K562 (cell line): ENCODE measurements at regions not wholly inside any gene's neighbourhood (a gene's known extent, or its start where the extent isn't known, plus 50 kb on each side); places are given as distances from the start of the nearest gene placed in this dataset.

ENCODE experiments used
- BRCA1 ChIP-seq, 2 experiments: fragments of 450-650 bp in 1 of 2; sonication (generic) in 1 of 2; formaldehyde crosslinking in 1 of 2; IDR thresholded peaks; 2 replicates each; pipeline versions ENCODE4 v1.5.0 to v1.6.1; 2017 to 2020; ENCODE audit warnings: mild to moderate bottlenecking in 1 of 2, missing genetic modification reagents in 1 of 2
- CBFA2T3 ChIP-seq: fragments of 450-650 bp; IDR thresholded peaks from 2 replicates; pipeline ENCODE4 v1.6.1; 2017
- CBX3 ChIP-seq, 2 experiments: IDR thresholded peaks; 1 replicate in 1 of 2; 2 replicates in 1 of 2; pipeline ENCODE4 v1.6.1; 2012; ENCODE audit warnings: inconsistent platforms in 2 of 2, low read length in 2 of 2, borderline replicate concordance in 1 of 2, control low read depth in 1 of 2
- MAFF ChIP-seq: IDR thresholded peaks from 2 replicates; pipeline ENCODE4 v1.6.1; 2012; ENCODE audit warnings: low read length, improper control_type of control experiment
- MBD2 ChIP-seq: sonication (generic); IDR thresholded peaks from 2 replicates; pipeline ENCODE4 v1.6.1; 2016; ENCODE audit warnings: low read depth, borderline replicate concordance
- MCM7 ChIP-seq, 2 experiments: fragments of 450-650 bp; IDR thresholded peaks; 2 replicates each; pipeline ENCODE4 v1.6.1; 2016 to 2018
- ZNF239 ChIP-seq: fragments of 250-450 bp; sonication (Bioruptor Pico); IDR thresholded peaks from 2 replicates; pipeline ENCODE4 v1.4.0; 2020; ENCODE audit warnings: mild to moderate bottlenecking
- ZNF354B ChIP-seq: fragments of 250-450 bp; sonication (Bioruptor Pico); IDR thresholded peaks from 2 replicates; pipeline ENCODE4 v1.4.0; 2020
- ZNF764 ChIP-seq: fragments of 250-450 bp; sonication (Bioruptor Pico); IDR thresholded peaks from 2 replicates; pipeline ENCODE4 v1.4.0; 2020; ENCODE audit warnings: low read depth, mild to moderate bottlenecking, moderate library complexity
- TF ChIP-seq, protein P1 (sequence below): IDR thresholded peaks from 3 replicates; pipeline ENCODE4 v1.6.1; 2011; ENCODE audit warnings: borderline replicate concordance, mild to moderate bottlenecking, moderate library complexity; ENCODE audit not compliant: insufficient read length; ENCODE audit errors: extremely low read depth
- TF ChIP-seq, protein P2 (sequence below): fragments of 250-450 bp; sonication (Bioruptor Pico); IDR thresholded peaks from 2 replicates; pipeline ENCODE4 v1.5.0; 2021

DNA sequence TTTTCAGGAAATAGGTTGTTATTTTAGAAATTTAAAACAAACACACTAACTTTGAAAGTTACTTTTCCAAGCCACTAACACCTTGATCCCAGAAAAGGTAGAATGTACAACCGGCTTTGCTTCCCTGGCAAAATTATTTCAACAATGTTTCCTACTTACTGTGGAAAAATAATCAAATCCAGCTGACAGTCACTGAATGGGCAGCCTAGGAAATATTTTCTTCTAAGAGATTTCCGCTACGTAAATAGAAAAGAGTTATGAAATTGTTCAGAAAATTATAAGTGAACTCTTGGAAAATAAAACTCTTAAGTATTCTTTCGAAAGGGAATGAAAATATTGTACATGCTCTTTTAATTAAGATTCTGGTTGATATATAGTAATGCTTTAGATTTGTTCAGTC lies 195.7 kb downstream of the GASK1B start (continued):
- TF ChIP-seq, protein P1, sequence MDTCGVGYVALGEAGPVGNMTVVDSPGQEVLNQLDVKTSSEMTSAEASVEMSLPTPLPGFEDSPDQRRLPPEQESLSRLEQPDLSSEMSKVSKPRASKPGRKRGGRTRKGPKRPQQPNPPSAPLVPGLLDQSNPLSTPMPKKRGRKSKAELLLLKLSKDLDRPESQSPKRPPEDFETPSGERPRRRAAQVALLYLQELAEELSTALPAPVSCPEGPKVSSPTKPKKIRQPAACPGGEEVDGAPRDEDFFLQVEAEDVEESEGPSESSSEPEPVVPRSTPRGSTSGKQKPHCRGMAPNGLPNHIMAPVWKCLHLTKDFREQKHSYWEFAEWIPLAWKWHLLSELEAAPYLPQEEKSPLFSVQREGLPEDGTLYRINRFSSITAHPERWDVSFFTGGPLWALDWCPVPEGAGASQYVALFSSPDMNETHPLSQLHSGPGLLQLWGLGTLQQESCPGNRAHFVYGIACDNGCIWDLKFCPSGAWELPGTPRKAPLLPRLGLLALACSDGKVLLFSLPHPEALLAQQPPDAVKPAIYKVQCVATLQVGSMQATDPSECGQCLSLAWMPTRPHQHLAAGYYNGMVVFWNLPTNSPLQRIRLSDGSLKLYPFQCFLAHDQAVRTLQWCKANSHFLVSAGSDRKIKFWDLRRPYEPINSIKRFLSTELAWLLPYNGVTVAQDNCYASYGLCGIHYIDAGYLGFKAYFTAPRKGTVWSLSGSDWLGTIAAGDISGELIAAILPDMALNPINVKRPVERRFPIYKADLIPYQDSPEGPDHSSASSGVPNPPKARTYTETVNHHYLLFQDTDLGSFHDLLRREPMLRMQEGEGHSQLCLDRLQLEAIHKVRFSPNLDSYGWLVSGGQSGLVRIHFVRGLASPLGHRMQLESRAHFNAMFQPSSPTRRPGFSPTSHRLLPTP = no peak
- TF ChIP-seq ZNF239 (CRISPR knock-in tag) = no peak
- TF ChIP-seq CBFA2T3 = no peak
- TF ChIP-seq MCM7 (IDR thresholded peaks at IDR 0.05) = no peak
- TF ChIP-seq MBD2 = no peak
- TF ChIP-seq MAFF = no peak
- TF ChIP-seq BRCA1 (IDR thresholded peaks at IDR 0.05) = no peak
- TF ChIP-seq BRCA1 (CRISPR knock-in tag; IDR thresholded peaks at IDR 0.05) = no peak
- no peak for TF ChIP-seq ZNF354B (CRISPR knock-in tag)
- TF ChIP-seq, protein P2, sequence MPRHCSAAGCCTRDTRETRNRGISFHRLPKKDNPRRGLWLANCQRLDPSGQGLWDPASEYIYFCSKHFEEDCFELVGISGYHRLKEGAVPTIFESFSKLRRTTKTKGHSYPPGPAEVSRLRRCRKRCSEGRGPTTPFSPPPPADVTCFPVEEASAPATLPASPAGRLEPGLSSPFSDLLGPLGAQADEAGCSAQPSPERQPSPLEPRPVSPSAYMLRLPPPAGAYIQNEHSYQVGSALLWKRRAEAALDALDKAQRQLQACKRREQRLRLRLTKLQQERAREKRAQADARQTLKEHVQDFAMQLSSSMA (CRISPR knock-in tag) = no peak
- TF ChIP-seq ZNF764 (CRISPR knock-in tag) = no peak
- no peak for TF ChIP-seq CBX3 (IDR thresholded peaks at IDR 0.05; ENCODE audit: borderline replicate concordance in 1 of 2, low read length in 2 of 2)
